ENCODE measurements at regions not wholly inside any gene's neighbourhood (a gene's known extent, or its start where the extent isn't known, plus 50 kb on each side); places are given as distances from the start of the nearest gene placed in this dataset.

- Histone ChIP-seq H3K27ac (ENCODE audit: poor library complexity, severe bottlenecking) (no peak overlapping the region), H3K4me3 (ENCODE audit: severe bottlenecking) (no peak overlapping the region), H3K4me1 (ENCODE audit: insufficient read depth, poor library complexity, severe bottlenecking) (peaks cover 17% of the 10 kb centered on the region), H3K27me3 (ENCODE audit: insufficient read depth, poor library complexity, severe bottlenecking) (no peaks in the 10 kb centered on the region), H3K9me3 (ENCODE audit: severe bottlenecking) (no peaks in the 10 kb centered on the region), H3K36me3 (ENCODE audit: low read depth) (no peaks in the 10 kb centered on the region)
- no peak for TF ChIP-seq CTCF (IDR thresholded peaks at IDR 0.05; ENCODE audit: poor library complexity, severe bottlenecking)
- DNase-seq (ENCODE audit: low spot score) (no peak), ATAC-seq (ENCODE audit: low read depth) (peak; percentile 55; the same call in 2 of the 3 replicates)
These were observed 50.8 kb upstream of the BEND6 start for GRCh38 chr6:56904068-56904467.

GRCh38 chr6:56902641-56903464 is 52.1 kb upstream of the BEND6 start:
- no peak overlapping the region for H3K4me3 ChIP-seq (ENCODE audit: severe bottlenecking)
- peak; percentile 90 for TF ChIP-seq CTCF (IDR thresholded peaks at IDR 0.05; ENCODE audit: poor library complexity, severe bottlenecking)
- no peaks in the 10 kb centered on the region for H3K9me3 ChIP-seq (ENCODE audit: severe bottlenecking)
- no peaks in the 10 kb centered on the region for H3K36me3 ChIP-seq (ENCODE audit: low read depth)
- H3K27me3 ChIP-seq (ENCODE audit: insufficient read depth, poor library complexity, severe bottlenecking), result no peaks in the 10 kb centered on the region
- DNase-seq (ENCODE audit: low spot score), result no peak
- no peak for ATAC-seq (ENCODE audit: low read depth)
- no peak overlapping the region for H3K27ac ChIP-seq (ENCODE audit: poor library complexity, severe bottlenecking)
- H3K4me1 ChIP-seq (ENCODE audit: insufficient read depth, poor library complexity, severe bottlenecking), result peaks cover 15% of the 10 kb centered on the region

- no peaks in the 10 kb centered on the region for H3K27me3 ChIP-seq (ENCODE audit: insufficient read depth, poor library complexity, severe bottlenecking)
- no peak overlapping the region for H3K4me3 ChIP-seq (ENCODE audit: severe bottlenecking)
- no peak for DNase-seq (ENCODE audit: low spot score)
- no peak for ATAC-seq (ENCODE audit: low read depth)
- H3K9me3 ChIP-seq (ENCODE audit: severe bottlenecking), result no peaks in the 10 kb centered on the region
- no peak for TF ChIP-seq CTCF (IDR thresholded peaks at IDR 0.05; ENCODE audit: poor library complexity, severe bottlenecking)
- no peak overlapping the region for H3K27ac ChIP-seq (ENCODE audit: poor library complexity, severe bottlenecking)
- H3K4me1 ChIP-seq (ENCODE audit: insufficient read depth, poor library complexity, severe bottlenecking), result peaks cover 7% of the 10 kb centered on the region
- H3K36me3 ChIP-seq (ENCODE audit: low read depth), result no peaks in the 10 kb centered on the region
These were observed 54.1 kb upstream of the BEND6 start for GRCh38 chr6:56900784-56901183.

- TF ChIP-seq CTCF (IDR thresholded peaks at IDR 0.05; ENCODE audit: poor library complexity, severe bottlenecking), result no peak
- H3K27me3 ChIP-seq (ENCODE audit: insufficient read depth, poor library complexity, severe bottlenecking), result no peaks in the 10 kb centered on the region
- H3K4me1 ChIP-seq (ENCODE audit: insufficient read depth, poor library complexity, severe bottlenecking), result peaks cover 7% of the 10 kb centered on the region
- H3K9me3 ChIP-seq (ENCODE audit: severe bottlenecking), result no peaks in the 10 kb centered on the region
- H3K36me3 ChIP-seq (ENCODE audit: low read depth), result no peaks in the 10 kb centered on the region
- H3K27ac ChIP-seq (ENCODE audit: poor library complexity, severe bottlenecking), result no peak overlapping the region
- no peak overlapping the region for H3K4me3 ChIP-seq (ENCODE audit: severe bottlenecking)
- ATAC-seq (ENCODE audit: low read depth) (no peak), DNase-seq (ENCODE audit: low spot score) (no peak)
These were observed 55.2 kb upstream of the BEND6 start for GRCh38 chr6:56899753-56900152.

GRCh38 chr6:56899311-56899710 is 55.6 kb upstream of the BEND6 start:
- Histone ChIP-seq H3K36me3 (ENCODE audit: low read depth) (no peaks in the 10 kb centered on the region), H3K4me3 (ENCODE audit: severe bottlenecking) (no peak overlapping the region), H3K4me1 (ENCODE audit: insufficient read depth, poor library complexity, severe bottlenecking) (peaks cover 5% of the 10 kb centered on the region), H3K9me3 (ENCODE audit: severe bottlenecking) (no peaks in the 10 kb centered on the region), H3K27me3 (ENCODE audit: insufficient read depth, poor library complexity, severe bottlenecking) (no peaks in the 10 kb centered on the region), H3K27ac (ENCODE audit: poor library complexity, severe bottlenecking) (no peak overlapping the region)
- no peak for TF ChIP-seq CTCF (IDR thresholded peaks at IDR 0.05; ENCODE audit: poor library complexity, severe bottlenecking)
- no peak for DNase-seq (ENCODE audit: low spot score)
- no peak for ATAC-seq (ENCODE audit: low read depth)
